ENCODE measurements at regions not wholly inside any gene's neighbourhood (a gene's known extent, or its start where the extent isn't known, plus 50 kb on each side); places are given as distances from the start of the nearest gene placed in this dataset.

GRCh38 chr13:111636804-111637203 is 316.4 kb downstream of the TEX29 start:
- no peak for TF ChIP-seq CTCF (IDR thresholded peaks at IDR 0.05)
- TF ChIP-seq POLR2A (IDR thresholded peaks at IDR 0.05), result no peak

Data from body of pancreas (tissue), 4 donors.